GM12878 (cell line): ENCODE measurements at regions not wholly inside any gene's neighbourhood (a gene's known extent, or its start where the extent isn't known, plus 50 kb on each side); places are given as distances from the start of the nearest gene placed in this dataset.

Experiments
- ATAC-seq: fragments of 200-7000 bp; cut with Tn5 transposase; 3 replicates; pipeline ENCODE4 v1.9.1; 2020; ENCODE audit warnings: mild to moderate bottlenecking, moderate library complexity
- BruUV-seq: library from RNA; stranded (reverse); fragments of 400-500 nt; replicated peaks from 2 replicates; lab custom pipeline; 2021; lab: Mats Ljungman, UMichigan
- CTCF ChIA-PET: fragments of 300-600 bp; sonication (Branson Sonifier 250); formaldehyde crosslinking; extraction: SDS; loops from one replicate; lab custom pipeline; 2021; ENCODE audit warnings: inconsistent platforms; lab: Yijun Ruan, JAX
- POLR2A ChIA-PET: fragments of 350-600 bp; formaldehyde crosslinking; extraction: SDS; loops from one replicate; lab custom pipeline; 2021; ENCODE audit warnings: inconsistent platforms; lab: Charles Lee
- RAD21 ChIA-PET: fragments of 300-600 bp; sonication (Branson Sonifier 250); formaldehyde crosslinking; loops from one replicate; lab custom pipeline; 2023; ENCODE audit warnings: antibody characterized with exemption; ENCODE audit not compliant: unreplicated experiment; lab: Charles Lee
- SMC1A ChIA-PET: fragments of 300-600 bp; sonication (Branson Sonifier 250); formaldehyde crosslinking; loops from one replicate; lab custom pipeline; 2023; ENCODE audit not compliant: unreplicated experiment, uncharacterized antibody; lab: Charles Lee
- DNase-seq: peaks from one replicate; pipeline ENCODE4 v3.0.0-alpha.2; 2011; ENCODE audit warnings: low read depth, low spot score
- FAIRE-seq: peaks from 3 replicates; lab custom pipeline; 2011; peaks lifted over from hg19 to GRCh38; lab: Jason Lieb, UNC
- H2AFZ ChIP-seq: 2 replicates; pipeline ENCODE4 v1.6.0; 2011; ENCODE audit warnings: low read depth, low read length, control low read depth; ENCODE audit not compliant: control insufficient read depth
- H3K27ac ChIP-seq: 2 replicates; pipeline ENCODE4 v1.5.1; 2011; ENCODE audit warnings: control low read depth; ENCODE audit not compliant: control insufficient read depth, insufficient read depth
- H3K27me3 ChIP-seq, 2 experiments: replicated peaks in 1 of 2; 2 replicates each; pipeline versions ENCODE4 v1.6.0 to v1.6.1; 2011; ENCODE audit warnings: low read length in 1 of 2; ENCODE audit not compliant: control insufficient read depth in 2 of 2, insufficient read depth in 2 of 2
- H3K36me3 ChIP-seq, 2 experiments: 2 replicates each; pipeline ENCODE4 v1.5.1; 2011; ENCODE audit warnings: low read length in 1 of 2; ENCODE audit not compliant: control insufficient read depth in 2 of 2, insufficient read depth in 2 of 2
- H3K4me1 ChIP-seq: 2 replicates; pipeline ENCODE4 v1.6.1; 2011; ENCODE audit warnings: mild to moderate bottlenecking, low read length, moderate library complexity, mixed read lengths; ENCODE audit not compliant: control insufficient read depth, insufficient read depth
- H3K4me2 ChIP-seq: 2 replicates; pipeline ENCODE4 v1.6.0; 2011; ENCODE audit warnings: control low read depth; ENCODE audit not compliant: control insufficient read depth, insufficient read depth
- H3K4me3 ChIP-seq: fragments of 200-600 bp; sonication (generic); 2 replicates; pipeline ENCODE4 v1.5.1; 2016
- H3K79me2 ChIP-seq: 2 replicates; pipeline ENCODE4 v1.6.0; 2011; ENCODE audit warnings: low read length; ENCODE audit not compliant: control insufficient read depth, insufficient read depth
- H3K9ac ChIP-seq: 2 replicates; pipeline ENCODE4 v1.8.0; 2011; ENCODE audit warnings: low read length, control low read depth, mixed read lengths; ENCODE audit not compliant: control insufficient read depth, insufficient read depth
- H3K9me3 ChIP-seq: replicated peaks from 3 replicates; pipeline ENCODE4 v1.5.1; 2011; ENCODE audit warnings: mild to moderate bottlenecking, low read length; ENCODE audit not compliant: control insufficient read depth, insufficient read depth
- H4K20me1 ChIP-seq: 2 replicates; pipeline ENCODE4 v1.6.0; 2011; ENCODE audit not compliant: control insufficient read depth, insufficient read depth
- CBX3 ChIP-seq: fragments of 200-600 bp; sonication (generic); IDR thresholded peaks from 2 replicates; pipeline ENCODE4 v1.6.1; 2016; ENCODE audit warnings: low read depth, borderline replicate concordance
- CHD1 ChIP-seq: IDR thresholded peaks from 2 replicates; pipeline ENCODE4 v1.6.1; 2012; ENCODE audit warnings: low read depth, low read length, improper control_type of control experiment
- KDM1A ChIP-seq: fragments of 200-600 bp; sonication (generic); IDR thresholded peaks from 2 replicates; pipeline ENCODE4 v1.6.1; 2016; ENCODE audit warnings: borderline replicate concordance
- MTA2 ChIP-seq: fragments of 450-650 bp; IDR thresholded peaks from 2 replicates; pipeline ENCODE4 v1.6.1; 2016; ENCODE audit warnings: low read depth, mild to moderate bottlenecking, moderate library complexity
- NFYB ChIP-seq: IDR thresholded peaks from 2 replicates; pipeline ENCODE4 v1.6.1; 2011; ENCODE audit warnings: low read depth, mild to moderate bottlenecking, low read length, improper control_type of control experiment, moderate library complexity; ENCODE audit not compliant: insufficient read depth
- PBX3 ChIP-seq: IDR thresholded peaks from 2 replicates; pipeline ENCODE4 v1.6.1; 2011; ENCODE audit warnings: mild to moderate bottlenecking, low read depth, low read length, moderate library complexity; ENCODE audit not compliant: insufficient replicate concordance
- POLR2AphosphoS5 ChIP-seq: IDR thresholded peaks from 2 replicates; pipeline ENCODE4 v1.6.1; 2011; ENCODE audit warnings: mild to moderate bottlenecking, low read length, inconsistent platforms
- USF2 ChIP-seq: IDR thresholded peaks from 2 replicates; pipeline ENCODE4 v1.6.1; 2011; ENCODE audit warnings: low read depth, low read length, improper control_type of control experiment, borderline replicate concordance
- in situ Hi-C: fragments of 300-500 bp; cut with MboI; formaldehyde crosslinking; loops from 9 replicates; pipeline ENCODE4 v1.14.3; 2018; ENCODE audit warnings: mixed read lengths
- intact Hi-C: fragments of 100-400 bp; cut with micrococcal nuclease; formaldehyde crosslinking; loops from one replicate; pipeline ENCODE4 v1.14.2; 2022; ENCODE audit not compliant: unreplicated experiment

- RAD21 ChIA-PET = no interaction called here
- Histone ChIP-seq H3K79me2 (no peaks in the 10 kb centered on the region), H3K36me3 (no peaks in the 10 kb centered on the region), H3K27me3 (no peaks in the 10 kb centered on the region), H3K9me3 (no peaks in the 10 kb centered on the region), H2AFZ (no peak overlapping the region), H3K9ac (no peak overlapping the region), H3K4me2 (no peak overlapping the region), H4K20me1 (no peaks in the 10 kb centered on the region), H3K4me1 (no peaks in the 10 kb centered on the region), H3K27ac (no peak overlapping the region), H3K4me3 (no peak overlapping the region)
- in situ Hi-C loops = no loop called here
- POLR2A ChIA-PET = no interaction called here
- TF ChIP-seq PBX3 (no peak), NFYB (no peak), MTA2 (0 out of 2 replicates have a peak, but pooled peaks have one; percentile 26), CBX3 (no peak), KDM1A (no peak)
- no peak for FAIRE-seq
- no TSS peak for BruUV-seq
- peak; percentile 94 for ATAC-seq
- SMC1A ChIA-PET = interaction anchor here (1.6 kb wide), 1 partner anchor 17 kb away, joined by 5 read pairs; no protein-coding TSS in a partner anchor
- no peak for DNase-seq
- intact Hi-C loops = no loop called here
- CTCF ChIA-PET = interaction anchor here (1.1 kb wide), 1 partner anchor 18 kb away, joined by 5 read pairs; no protein-coding TSS in a partner anchor
Observed at GRCh38 chr3:163768048-163768447, 1310.2 kb downstream of the SI start.

- ChIA-PET POLR2A (interaction anchor here (0.6 kb wide), 1 partner anchor 364 kb away, joined by 4 read pairs; no protein-coding TSS in a partner anchor), RAD21 (no interaction called here), CTCF (no interaction called here), SMC1A (interaction anchor here (1.6 kb wide), 1 partner anchor 21 kb away, joined by 4 read pairs; no protein-coding TSS in a partner anchor)
- Histone ChIP-seq H3K4me2 (no peak overlapping the region), H3K9ac (no peak overlapping the region), H3K36me3 (no peaks in the 10 kb centered on the region), H3K27ac (no peak overlapping the region), H3K4me1 (no peaks in the 10 kb centered on the region), H2AFZ (no peak overlapping the region), H3K79me2 (no peaks in the 10 kb centered on the region), H3K4me3 (no peak overlapping the region), H4K20me1 (no peaks in the 10 kb centered on the region), H3K9me3 (no peaks in the 10 kb centered on the region), H3K27me3 (no peaks in the 10 kb centered on the region)
- TF ChIP-seq CHD1 (no peak), USF2 (no peak), POLR2AphosphoS5 (no peak)
- in situ Hi-C loops (no loop called here), intact Hi-C loops (no loop called here)
- FAIRE-seq (no peak), DNase-seq (no peak), ATAC-seq (no peak)
- no TSS peak for BruUV-seq
Observed at GRCh38 chr3:163766112-163766511, 1312.2 kb downstream of the SI start.
